HEK293 (cell line): ENCODE measurements at regions not wholly inside any gene's neighbourhood (a gene's known extent, or its start where the extent isn't known, plus 50 kb on each side); places are given as distances from the start of the nearest gene placed in this dataset.
"Not testable (repeated sequence)": the region's sequence is repeated elsewhere in the genome, so short reads cannot be mapped to it uniquely, and the experiment has no call there.

ENCODE experiments used
- CTCF ChIA-PET: fragments of 350-600 bp; formaldehyde crosslinking; extraction: SDS; loops from one replicate; lab custom pipeline; 2021; ENCODE audit warnings: antibody characterized with exemption; lab: Yijun Ruan, JAX
- POLR2A ChIA-PET: fragments of 300-600 bp; formaldehyde crosslinking; extraction: SDS; loops from one replicate; lab custom pipeline; 2020; ENCODE audit warnings: antibody characterized with exemption, inconsistent platforms; lab: Yijun Ruan, JAX
- H3K27ac ChIP-seq: fragments of 200-500 bp; sonication (Bioruptor generic); 2 replicates; pipeline ENCODE4 v1.5.1; 2014; ENCODE audit warnings: low read depth, low read length, control low read depth, inconsistent platforms; ENCODE audit errors: extremely low read depth
- H3K36me3 ChIP-seq, 2 experiments: fragments of 200-500 bp in 1 of 2; sonication (Bioruptor generic) in 1 of 2; 1 replicate in 1 of 2; 2 replicates in 1 of 2; pipeline ENCODE4 v1.5.1; 2014 to 2017; ENCODE audit warnings: inconsistent platforms in 2 of 2, low read length in 2 of 2; ENCODE audit not compliant: control insufficient read depth in 2 of 2, insufficient read depth in 1 of 2
- H3K4me1 ChIP-seq: fragments of 200-500 bp; sonication (Bioruptor generic); 2 replicates; pipeline ENCODE4 v1.5.1; 2014; ENCODE audit warnings: mild to moderate bottlenecking, low read length, inconsistent platforms; ENCODE audit not compliant: control insufficient read depth, insufficient read depth
- H3K4me3 ChIP-seq: 2 replicates; pipeline ENCODE4 v1.5.1; 2011; ENCODE audit warnings: low read depth, mild to moderate bottlenecking, control low read depth, low read length, moderate library complexity
- H3K9me3 ChIP-seq: fragments of 200-500 bp; sonication (Bioruptor generic); 2 replicates; pipeline ENCODE4 v1.5.1; 2014; ENCODE audit warnings: low read depth, low read length, inconsistent platforms; ENCODE audit not compliant: control insufficient read depth, insufficient read depth
- KLF10 ChIP-seq: fragments of 450-650 bp; IDR thresholded peaks from 2 replicates; pipeline ENCODE4 v1.5.1; 2018; ENCODE audit warnings: missing biosample characterization, mild to moderate bottlenecking, missing genetic modification characterization
- OSR2 ChIP-seq: fragments of 450-650 bp; formaldehyde crosslinking; IDR thresholded peaks from 2 replicates; pipeline ENCODE4 v1.5.1; 2016; ENCODE audit warnings: missing biosample characterization, missing genetic modification characterization
- SCRT2 ChIP-seq: fragments of 450-650 bp; formaldehyde crosslinking; IDR thresholded peaks from 2 replicates; pipeline ENCODE4 v1.5.1; 2016; ENCODE audit warnings: missing biosample characterization, missing genetic modification characterization
- SP7 ChIP-seq: fragments of 450-650 bp; formaldehyde crosslinking; IDR thresholded peaks from 2 replicates; pipeline ENCODE4 v1.5.1; 2016; ENCODE audit warnings: missing biosample characterization, missing genetic modification characterization
- ZNF132 ChIP-seq: fragments of 450-650 bp; formaldehyde crosslinking; IDR thresholded peaks from 2 replicates; pipeline ENCODE4 v1.5.1; 2017; ENCODE audit warnings: missing biosample characterization, missing genetic modification characterization, borderline replicate concordance
- ZNF174 ChIP-seq: fragments of 450-650 bp; formaldehyde crosslinking; IDR thresholded peaks from 2 replicates; pipeline ENCODE4 v1.5.0; 2017; ENCODE audit warnings: missing biosample characterization, mild to moderate bottlenecking, missing genetic modification characterization
- ZNF2 ChIP-seq: fragments of 450-650 bp; formaldehyde crosslinking; IDR thresholded peaks from 2 replicates; pipeline ENCODE4 v1.5.1; 2016; ENCODE audit warnings: missing biosample characterization, missing genetic modification characterization
- ZNF223 ChIP-seq: fragments of 450-650 bp; formaldehyde crosslinking; IDR thresholded peaks from 2 replicates; pipeline ENCODE4 v1.5.1; 2016; ENCODE audit warnings: missing biosample characterization, missing genetic modification characterization
- ZNF335 ChIP-seq: fragments of 450-650 bp; formaldehyde crosslinking; conservative IDR thresholded peaks from 2 replicates; pipeline ENCODE4 v1.5.1; 2016; ENCODE audit warnings: missing biosample characterization, missing genetic modification characterization
- ZNF501 ChIP-seq: fragments of 450-650 bp; formaldehyde crosslinking; IDR thresholded peaks from 2 replicates; pipeline ENCODE4 v1.5.1; 2016; ENCODE audit warnings: missing biosample characterization, missing genetic modification characterization
- ZNF776 ChIP-seq: fragments of 450-650 bp; formaldehyde crosslinking; IDR thresholded peaks from 2 replicates; pipeline ENCODE4 v1.5.0; 2017; ENCODE audit warnings: missing biosample characterization, missing genetic modification characterization, borderline replicate concordance
- TF ChIP-seq, protein P1 (sequence below): fragments of 450-650 bp; formaldehyde crosslinking; IDR thresholded peaks from 2 replicates; pipeline ENCODE4 v1.5.1; 2016; ENCODE audit warnings: missing biosample characterization, missing genetic modification characterization
- TF ChIP-seq, protein P2 (sequence below): fragments of 450-650 bp; formaldehyde crosslinking; IDR thresholded peaks from 2 replicates; pipeline ENCODE4 v1.5.1; 2016; ENCODE audit warnings: missing biosample characterization, missing genetic modification characterization
- TF ChIP-seq, protein P3 (sequence below): fragments of 450-650 bp; formaldehyde crosslinking; IDR thresholded peaks from 2 replicates; pipeline ENCODE4 v1.5.1; 2017; ENCODE audit warnings: missing biosample characterization, missing genetic modification characterization
- TF ChIP-seq, protein P4 (sequence below): fragments of 450-650 bp; formaldehyde crosslinking; IDR thresholded peaks from 2 replicates; pipeline ENCODE4 v1.5.1; 2017; ENCODE audit warnings: missing biosample characterization, missing genetic modification characterization
- TF ChIP-seq, protein P5 (sequence below): fragments of 450-650 bp; formaldehyde crosslinking; IDR thresholded peaks from 2 replicates; pipeline ENCODE4 v1.5.1; 2017; ENCODE audit warnings: missing biosample characterization, missing genetic modification characterization

DNA sequence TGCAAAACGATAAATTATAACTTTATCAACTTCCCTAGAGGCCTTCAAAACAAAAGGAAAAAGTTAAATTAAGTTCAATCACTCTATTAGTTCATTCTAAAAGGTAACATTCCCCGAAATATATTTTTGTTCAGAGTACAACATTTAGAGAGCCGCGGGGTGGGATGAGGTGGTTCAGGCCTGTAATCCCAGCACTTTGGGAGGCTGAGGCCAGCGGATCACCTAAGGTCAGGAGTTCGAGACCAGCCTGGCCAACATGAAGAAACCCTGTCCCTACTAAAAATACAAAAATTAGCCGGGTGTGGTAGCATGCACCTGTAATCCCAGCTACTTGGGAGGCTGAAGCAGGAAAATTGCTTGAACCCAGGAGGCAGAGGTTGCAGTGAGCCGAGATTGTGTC lies 60.9 kb upstream of the ZNF217 start:
- CTCF ChIA-PET, H3K4me3 ChIP-seq, POLR2A ChIA-PET, H3K9me3 ChIP-seq, H3K4me1 ChIP-seq: not testable (repeated sequence)
- TF ChIP-seq OSR2 (tag by site-specific recombination): 0 out of 2 replicates have a peak, but pooled peaks have one; percentile 5
- TF ChIP-seq, all 188 proteins: peak for 1; not testable (repeated sequence) for 187
- H3K27ac ChIP-seq, H3K36me3 ChIP-seq: not testable (repeated sequence)

DNA sequence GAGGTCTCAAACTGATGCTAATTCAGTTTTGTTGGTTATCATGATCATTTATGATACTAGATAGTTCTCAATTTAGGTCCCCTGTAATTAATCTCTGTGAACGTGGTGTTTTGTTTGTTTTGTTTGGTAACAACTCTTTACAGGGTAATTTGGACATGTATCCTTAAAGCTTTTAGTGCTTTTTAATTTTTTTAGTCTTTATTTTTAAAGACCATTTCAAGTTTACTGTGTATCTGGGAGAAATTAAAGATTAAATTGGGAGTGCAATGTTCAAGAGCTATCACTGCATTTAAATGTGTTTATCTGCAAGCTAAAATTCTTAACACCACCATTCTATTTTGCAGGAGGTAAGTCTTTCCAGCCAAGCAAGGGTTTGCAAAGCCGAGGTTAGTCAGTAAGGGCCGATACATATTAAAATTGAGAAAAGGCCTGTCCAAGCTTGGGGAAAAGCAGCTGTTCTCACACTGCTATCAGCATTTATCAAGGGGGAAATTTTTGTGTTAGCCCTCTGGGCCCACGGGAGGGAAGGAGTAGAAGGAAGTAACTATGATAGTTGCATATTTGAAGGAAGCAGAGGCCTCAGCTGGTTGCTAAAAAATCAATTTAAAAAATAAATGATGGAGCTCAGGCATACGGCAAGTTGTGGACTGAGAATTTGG lies 59.3 kb upstream of the ZNF217 start:
- ChIA-PET POLR2A (no interaction called here), CTCF (interaction anchor here (0.7 kb wide), 1 partner anchor 10 kb away, joined by 3 read pairs; no protein-coding TSS in a partner anchor)
- 0 out of 2 replicates have a peak, but pooled peaks cover 8% of the 10 kb centered on the region for H3K4me1 ChIP-seq
- TF ChIP-seq ZNF501 (tag by site-specific recombination) (no peak), SP7 (peak; percentile 57), ZNF132 (tag by site-specific recombination) (no peak)
- TF ChIP-seq, protein P1, sequence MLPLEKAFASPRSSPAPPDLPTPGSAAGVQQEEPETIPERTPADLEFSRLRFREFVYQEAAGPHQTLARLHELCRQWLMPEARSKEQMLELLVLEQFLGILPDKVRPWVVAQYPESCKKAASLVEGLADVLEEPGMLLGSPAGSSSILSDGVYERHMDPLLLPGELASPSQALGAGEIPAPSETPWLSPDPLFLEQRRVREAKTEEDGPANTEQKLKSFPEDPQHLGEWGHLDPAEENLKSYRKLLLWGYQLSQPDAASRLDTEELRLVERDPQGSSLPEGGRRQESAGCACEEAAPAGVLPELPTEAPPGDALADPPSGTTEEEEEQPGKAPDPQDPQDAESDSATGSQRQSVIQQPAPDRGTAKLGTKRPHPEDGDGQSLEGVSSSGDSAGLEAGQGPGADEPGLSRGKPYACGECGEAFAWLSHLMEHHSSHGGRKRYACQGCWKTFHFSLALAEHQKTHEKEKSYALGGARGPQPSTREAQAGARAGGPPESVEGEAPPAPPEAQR (tag by site-specific recombination): no peak
- TF ChIP-seq, protein P2, sequence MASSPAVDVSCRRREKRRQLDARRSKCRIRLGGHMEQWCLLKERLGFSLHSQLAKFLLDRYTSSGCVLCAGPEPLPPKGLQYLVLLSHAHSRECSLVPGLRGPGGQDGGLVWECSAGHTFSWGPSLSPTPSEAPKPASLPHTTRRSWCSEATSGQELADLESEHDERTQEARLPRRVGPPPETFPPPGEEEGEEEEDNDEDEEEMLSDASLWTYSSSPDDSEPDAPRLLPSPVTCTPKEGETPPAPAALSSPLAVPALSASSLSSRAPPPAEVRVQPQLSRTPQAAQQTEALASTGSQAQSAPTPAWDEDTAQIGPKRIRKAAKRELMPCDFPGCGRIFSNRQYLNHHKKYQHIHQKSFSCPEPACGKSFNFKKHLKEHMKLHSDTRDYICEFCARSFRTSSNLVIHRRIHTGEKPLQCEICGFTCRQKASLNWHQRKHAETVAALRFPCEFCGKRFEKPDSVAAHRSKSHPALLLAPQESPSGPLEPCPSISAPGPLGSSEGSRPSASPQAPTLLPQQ (tag by site-specific recombination): 0 out of 2 replicates have a peak, but pooled peaks have one; percentile 39
- TF ChIP-seq, protein P3, sequence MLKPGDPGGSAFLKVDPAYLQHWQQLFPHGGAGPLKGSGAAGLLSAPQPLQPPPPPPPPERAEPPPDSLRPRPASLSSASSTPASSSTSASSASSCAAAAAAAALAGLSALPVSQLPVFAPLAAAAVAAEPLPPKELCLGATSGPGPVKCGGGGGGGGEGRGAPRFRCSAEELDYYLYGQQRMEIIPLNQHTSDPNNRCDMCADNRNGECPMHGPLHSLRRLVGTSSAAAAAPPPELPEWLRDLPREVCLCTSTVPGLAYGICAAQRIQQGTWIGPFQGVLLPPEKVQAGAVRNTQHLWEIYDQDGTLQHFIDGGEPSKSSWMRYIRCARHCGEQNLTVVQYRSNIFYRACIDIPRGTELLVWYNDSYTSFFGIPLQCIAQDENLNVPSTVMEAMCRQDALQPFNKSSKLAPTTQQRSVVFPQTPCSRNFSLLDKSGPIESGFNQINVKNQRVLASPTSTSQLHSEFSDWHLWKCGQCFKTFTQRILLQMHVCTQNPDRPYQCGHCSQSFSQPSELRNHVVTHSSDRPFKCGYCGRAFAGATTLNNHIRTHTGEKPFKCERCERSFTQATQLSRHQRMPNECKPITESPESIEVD (tag by site-specific recombination): peak; percentile 53
- H3K4me3 ChIP-seq: no peak overlapping the region
- no peaks in the 10 kb centered on the region for H3K36me3 ChIP-seq
- no peak overlapping the region for H3K27ac ChIP-seq
- H3K9me3 ChIP-seq: no peaks in the 10 kb centered on the region

DNA sequence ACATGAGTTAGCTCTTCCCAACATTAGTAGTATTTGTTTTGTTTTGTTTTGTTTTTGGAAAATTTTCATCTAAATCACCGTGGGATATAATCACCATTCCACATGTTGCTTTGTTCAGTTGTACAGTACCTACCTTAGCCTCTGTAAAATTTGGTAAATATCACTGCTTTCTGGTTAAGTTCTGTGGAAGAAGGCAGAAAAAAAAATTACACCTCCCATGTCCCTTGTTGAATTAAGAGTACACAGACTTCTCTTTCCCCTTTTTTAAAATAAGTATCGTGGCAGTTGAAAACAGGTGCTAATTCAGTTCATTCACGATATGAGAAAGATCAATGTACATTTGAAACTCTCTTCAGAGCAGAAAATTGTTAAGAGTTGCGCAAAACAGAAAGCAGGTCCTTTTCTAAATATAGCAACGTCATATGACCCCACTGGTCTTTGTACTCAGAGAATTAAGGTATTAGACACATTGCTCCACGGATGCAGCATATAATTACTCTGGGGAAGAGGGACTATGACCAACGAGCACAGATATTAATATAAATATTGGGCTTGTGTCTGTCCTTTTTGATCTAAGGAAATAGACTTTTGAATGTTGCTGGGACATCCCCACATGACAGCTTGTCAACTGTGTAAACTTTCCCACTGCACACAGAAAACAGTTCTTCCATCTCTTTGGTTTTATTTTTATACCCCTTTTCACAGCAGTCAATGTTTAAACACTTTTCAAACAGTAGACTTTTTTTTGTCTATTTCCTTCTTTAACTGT lies 58.6 kb upstream of the ZNF217 start:
- Histone ChIP-seq H3K4me3 (no peak overlapping the region), H3K4me1 (0 out of 2 replicates have a peak, but pooled peaks cover 8% of the 10 kb centered on the region), H3K9me3 (no peaks in the 10 kb centered on the region), H3K27ac (no peak overlapping the region), H3K36me3 (no peaks in the 10 kb centered on the region)
- ChIA-PET CTCF (interaction anchor here (0.6 kb wide), 1 partner anchor 223 kb away, joined by 3 read pairs; no protein-coding TSS in a partner anchor), POLR2A (interaction anchor here (0.7 kb wide), 1 partner anchor 12 kb away, joined by 5 read pairs; no protein-coding TSS in a partner anchor)
- TF ChIP-seq, protein P4, sequence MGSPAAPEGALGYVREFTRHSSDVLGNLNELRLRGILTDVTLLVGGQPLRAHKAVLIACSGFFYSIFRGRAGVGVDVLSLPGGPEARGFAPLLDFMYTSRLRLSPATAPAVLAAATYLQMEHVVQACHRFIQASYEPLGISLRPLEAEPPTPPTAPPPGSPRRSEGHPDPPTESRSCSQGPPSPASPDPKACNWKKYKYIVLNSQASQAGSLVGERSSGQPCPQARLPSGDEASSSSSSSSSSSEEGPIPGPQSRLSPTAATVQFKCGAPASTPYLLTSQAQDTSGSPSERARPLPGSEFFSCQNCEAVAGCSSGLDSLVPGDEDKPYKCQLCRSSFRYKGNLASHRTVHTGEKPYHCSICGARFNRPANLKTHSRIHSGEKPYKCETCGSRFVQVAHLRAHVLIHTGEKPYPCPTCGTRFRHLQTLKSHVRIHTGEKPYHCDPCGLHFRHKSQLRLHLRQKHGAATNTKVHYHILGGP (tag by site-specific recombination): no peak
- no peak for TF ChIP-seq ZNF174 (tag by site-specific recombination)
- TF ChIP-seq SCRT2 (tag by site-specific recombination): peak; percentile 74
- TF ChIP-seq SP7: 0 out of 2 replicates have a peak, but pooled peaks have one; percentile 40
- no peak for TF ChIP-seq ZNF223 (tag by site-specific recombination)
- TF ChIP-seq ZNF2: no peak
- no peak for TF ChIP-seq ZNF776 (tag by site-specific recombination)
- TF ChIP-seq ZNF335 (tag by site-specific recombination): peak; percentile 29; the same call in 1 of the 2 replicates
- TF ChIP-seq, protein P5, sequence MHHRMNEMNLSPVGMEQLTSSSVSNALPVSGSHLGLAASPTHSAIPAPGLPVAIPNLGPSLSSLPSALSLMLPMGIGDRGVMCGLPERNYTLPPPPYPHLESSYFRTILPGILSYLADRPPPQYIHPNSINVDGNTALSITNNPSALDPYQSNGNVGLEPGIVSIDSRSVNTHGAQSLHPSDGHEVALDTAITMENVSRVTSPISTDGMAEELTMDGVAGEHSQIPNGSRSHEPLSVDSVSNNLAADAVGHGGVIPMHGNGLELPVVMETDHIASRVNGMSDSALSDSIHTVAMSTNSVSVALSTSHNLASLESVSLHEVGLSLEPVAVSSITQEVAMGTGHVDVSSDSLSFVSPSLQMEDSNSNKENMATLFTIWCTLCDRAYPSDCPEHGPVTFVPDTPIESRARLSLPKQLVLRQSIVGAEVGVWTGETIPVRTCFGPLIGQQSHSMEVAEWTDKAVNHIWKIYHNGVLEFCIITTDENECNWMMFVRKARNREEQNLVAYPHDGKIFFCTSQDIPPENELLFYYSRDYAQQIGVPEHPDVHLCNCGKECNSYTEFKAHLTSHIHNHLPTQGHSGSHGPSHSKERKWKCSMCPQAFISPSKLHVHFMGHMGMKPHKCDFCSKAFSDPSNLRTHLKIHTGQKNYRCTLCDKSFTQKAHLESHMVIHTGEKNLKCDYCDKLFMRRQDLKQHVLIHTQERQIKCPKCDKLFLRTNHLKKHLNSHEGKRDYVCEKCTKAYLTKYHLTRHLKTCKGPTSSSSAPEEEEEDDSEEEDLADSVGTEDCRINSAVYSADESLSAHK (tag by site-specific recombination): peak; percentile 19; the same call in 1 of the 2 replicates
- TF ChIP-seq ZNF501 (tag by site-specific recombination): 0 out of 2 replicates have a peak, but pooled peaks have one; percentile 25
- no peak for TF ChIP-seq KLF10 (tag by site-specific recombination)

DNA sequence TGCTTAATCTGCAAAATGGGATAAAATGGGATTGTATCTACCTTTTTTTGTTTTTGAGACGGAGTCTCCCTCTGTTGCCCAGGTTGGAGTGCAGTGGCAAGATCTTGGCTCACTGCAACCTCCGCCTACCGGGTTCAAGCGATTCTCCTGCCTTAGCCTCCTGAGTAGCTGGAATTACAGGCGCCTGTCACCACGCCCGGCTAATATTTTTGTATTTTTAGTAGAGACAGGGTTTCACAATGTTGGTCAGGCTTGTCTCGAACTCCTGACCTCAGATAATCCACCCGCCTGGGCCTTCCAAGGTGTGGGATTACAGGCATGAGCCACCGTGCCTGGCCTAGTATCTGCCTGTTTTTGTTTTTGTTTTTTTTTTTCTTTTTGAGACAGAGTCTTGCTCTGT lies 55.9 kb upstream of the ZNF217 start:
- H3K4me1 ChIP-seq, H3K4me3 ChIP-seq, H3K27ac ChIP-seq, H3K9me3 ChIP-seq, H3K36me3 ChIP-seq, POLR2A ChIA-PET: not testable (repeated sequence)
- CTCF ChIA-PET: interaction anchor here (1.2 kb wide), 1 partner anchor 9 kb away, joined by 3 read pairs; no protein-coding TSS in a partner anchor
